Thyroid gland (tissue), 4 donors: ENCODE measurements at regions not wholly inside any gene's neighbourhood (a gene's known extent, or its start where the extent isn't known, plus 50 kb on each side); places are given as distances from the start of the nearest gene placed in this dataset.

Experiments
- POLR2A ChIP-seq, 2 donors: fragments of 450-650 bp; IDR thresholded peaks; one replicate each; pipeline ENCODE4 v1.6.1; 2017; ENCODE audit warnings: antibody characterized with exemption in 2 of 2, mild to moderate bottlenecking in 2 of 2, moderate library complexity in 1 of 2
- TF ChIP-seq, protein P1 (sequence below), 6 experiments: fragments of 200-600 bp in 3 of 6; fragments of 450-650 bp in 3 of 6; sonication (generic) in 3 of 6; IDR thresholded peaks; one replicate each; pipeline ENCODE4 v1.5.1; 2016 to 2019; ENCODE audit warnings: antibody characterized with exemption in 6 of 6, mild to moderate bottlenecking in 2 of 6, inconsistent platforms in 1 of 6, moderate library complexity in 1 of 6

DNA sequence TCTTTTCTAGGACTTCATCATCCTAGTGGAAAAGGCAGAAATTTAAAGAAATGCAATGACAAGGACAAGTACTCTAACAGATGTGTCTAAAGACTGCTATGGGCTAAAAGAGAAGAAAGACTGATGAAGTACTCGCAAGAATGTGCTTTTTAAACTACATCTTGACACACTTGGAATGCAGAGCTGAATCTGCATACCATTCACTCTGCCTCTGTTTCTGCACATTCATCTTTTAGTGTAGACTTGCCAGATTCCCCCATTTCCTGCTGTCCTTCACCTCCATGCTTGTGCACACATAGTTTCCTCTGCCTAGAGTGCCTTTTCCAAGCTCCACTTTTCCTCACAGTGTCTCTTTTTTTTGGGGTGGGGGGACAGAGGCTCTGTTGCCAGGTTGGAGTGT is 239.0 kb upstream of the CCDC179 start:
- TF ChIP-seq, protein P1, sequence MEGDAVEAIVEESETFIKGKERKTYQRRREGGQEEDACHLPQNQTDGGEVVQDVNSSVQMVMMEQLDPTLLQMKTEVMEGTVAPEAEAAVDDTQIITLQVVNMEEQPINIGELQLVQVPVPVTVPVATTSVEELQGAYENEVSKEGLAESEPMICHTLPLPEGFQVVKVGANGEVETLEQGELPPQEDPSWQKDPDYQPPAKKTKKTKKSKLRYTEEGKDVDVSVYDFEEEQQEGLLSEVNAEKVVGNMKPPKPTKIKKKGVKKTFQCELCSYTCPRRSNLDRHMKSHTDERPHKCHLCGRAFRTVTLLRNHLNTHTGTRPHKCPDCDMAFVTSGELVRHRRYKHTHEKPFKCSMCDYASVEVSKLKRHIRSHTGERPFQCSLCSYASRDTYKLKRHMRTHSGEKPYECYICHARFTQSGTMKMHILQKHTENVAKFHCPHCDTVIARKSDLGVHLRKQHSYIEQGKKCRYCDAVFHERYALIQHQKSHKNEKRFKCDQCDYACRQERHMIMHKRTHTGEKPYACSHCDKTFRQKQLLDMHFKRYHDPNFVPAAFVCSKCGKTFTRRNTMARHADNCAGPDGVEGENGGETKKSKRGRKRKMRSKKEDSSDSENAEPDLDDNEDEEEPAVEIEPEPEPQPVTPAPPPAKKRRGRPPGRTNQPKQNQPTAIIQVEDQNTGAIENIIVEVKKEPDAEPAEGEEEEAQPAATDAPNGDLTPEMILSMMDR (IDR thresholded peaks at IDR 0.05), result no peak
- no peak for TF ChIP-seq POLR2A (IDR thresholded peaks at IDR 0.05)
